ENCODE measurements at regions not wholly inside any gene's neighbourhood (a gene's known extent, or its start where the extent isn't known, plus 50 kb on each side); places are given as distances from the start of the nearest gene placed in this dataset.

DNA sequence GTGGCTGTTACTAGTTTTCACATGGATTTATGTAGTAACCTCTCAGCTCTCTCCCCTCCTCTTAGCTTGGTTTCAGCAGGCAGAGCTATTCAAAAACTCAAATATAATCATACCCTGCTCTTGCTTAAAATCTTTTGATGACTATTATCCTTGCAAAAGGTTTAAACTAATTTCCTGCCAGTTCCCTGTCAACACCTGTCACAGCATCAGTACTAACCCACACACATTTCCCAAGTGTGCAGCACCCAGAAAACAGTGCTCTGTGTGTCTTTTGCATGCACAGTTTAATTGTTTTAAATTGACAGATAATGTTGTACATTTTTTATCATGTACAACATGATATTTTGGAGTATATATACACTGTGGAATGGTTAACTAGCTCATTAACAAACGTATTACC lies 202.0 kb downstream of the PAPSS1 start (continued):
- TF ChIP-seq, protein P1, sequence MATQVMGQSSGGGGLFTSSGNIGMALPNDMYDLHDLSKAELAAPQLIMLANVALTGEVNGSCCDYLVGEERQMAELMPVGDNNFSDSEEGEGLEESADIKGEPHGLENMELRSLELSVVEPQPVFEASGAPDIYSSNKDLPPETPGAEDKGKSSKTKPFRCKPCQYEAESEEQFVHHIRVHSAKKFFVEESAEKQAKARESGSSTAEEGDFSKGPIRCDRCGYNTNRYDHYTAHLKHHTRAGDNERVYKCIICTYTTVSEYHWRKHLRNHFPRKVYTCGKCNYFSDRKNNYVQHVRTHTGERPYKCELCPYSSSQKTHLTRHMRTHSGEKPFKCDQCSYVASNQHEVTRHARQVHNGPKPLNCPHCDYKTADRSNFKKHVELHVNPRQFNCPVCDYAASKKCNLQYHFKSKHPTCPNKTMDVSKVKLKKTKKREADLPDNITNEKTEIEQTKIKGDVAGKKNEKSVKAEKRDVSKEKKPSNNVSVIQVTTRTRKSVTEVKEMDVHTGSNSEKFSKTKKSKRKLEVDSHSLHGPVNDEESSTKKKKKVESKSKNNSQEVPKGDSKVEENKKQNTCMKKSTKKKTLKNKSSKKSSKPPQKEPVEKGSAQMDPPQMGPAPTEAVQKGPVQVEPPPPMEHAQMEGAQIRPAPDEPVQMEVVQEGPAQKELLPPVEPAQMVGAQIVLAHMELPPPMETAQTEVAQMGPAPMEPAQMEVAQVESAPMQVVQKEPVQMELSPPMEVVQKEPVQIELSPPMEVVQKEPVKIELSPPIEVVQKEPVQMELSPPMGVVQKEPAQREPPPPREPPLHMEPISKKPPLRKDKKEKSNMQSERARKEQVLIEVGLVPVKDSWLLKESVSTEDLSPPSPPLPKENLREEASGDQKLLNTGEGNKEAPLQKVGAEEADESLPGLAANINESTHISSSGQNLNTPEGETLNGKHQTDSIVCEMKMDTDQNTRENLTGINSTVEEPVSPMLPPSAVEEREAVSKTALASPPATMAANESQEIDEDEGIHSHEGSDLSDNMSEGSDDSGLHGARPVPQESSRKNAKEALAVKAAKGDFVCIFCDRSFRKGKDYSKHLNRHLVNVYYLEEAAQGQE (IDR thresholded peaks at IDR 0.05; ENCODE audit: unreplicated experiment) = no peak
- TF ChIP-seq CREB1 (CRISPR knock-in tag; IDR thresholded peaks at IDR 0.05; ENCODE audit: low read depth) = no peak
- TF ChIP-seq EZH2phosphoT487 (IDR thresholded peaks at IDR 0.05; ENCODE audit: unreplicated experiment) = no peak
- TF ChIP-seq STAT1 (IDR thresholded peaks at IDR 0.05; ENCODE audit: unreplicated experiment) = no peak
- TF ChIP-seq NANOG (IDR thresholded peaks at IDR 0.05; ENCODE audit: borderline replicate concordance) = no peak
- TF ChIP-seq JUNB (IDR thresholded peaks at IDR 0.05; ENCODE audit: unreplicated experiment) = no peak
- no peak for TF ChIP-seq ZNF331 (CRISPR knock-in tag; IDR thresholded peaks at IDR 0.05; ENCODE audit: low read depth)
- TF ChIP-seq EZH2 (IDR thresholded peaks at IDR 0.05; ENCODE audit: low read depth, unreplicated experiment) = no peak

DNA sequence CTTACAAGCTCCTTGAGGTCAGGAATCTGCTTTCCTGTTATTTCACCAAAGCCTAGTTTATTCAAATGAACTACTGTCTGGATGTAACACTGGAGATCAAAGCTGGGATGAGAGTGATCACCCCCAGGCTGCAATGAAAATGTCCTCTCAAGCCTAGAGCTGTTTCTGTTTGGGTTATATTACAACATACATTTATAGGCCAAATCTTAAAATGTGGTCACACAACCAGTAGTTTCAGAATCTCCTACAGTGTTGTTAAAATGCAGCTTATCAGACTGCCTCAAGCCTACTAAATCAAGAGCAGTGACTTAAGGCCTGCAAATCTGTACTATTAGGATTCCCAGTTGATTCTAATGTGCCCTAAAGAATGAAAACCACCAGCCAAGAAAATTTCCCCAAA lies 207.5 kb downstream of the PAPSS1 start:
- H3K4me2 ChIP-seq = no peak overlapping the region
- Mint-ChIP-seq H3K9me3 (peaks cover 30% of the 10 kb centered on the region), H3K27ac (no peak overlapping the region), H3K4me1 (peaks cover 18% of the 10 kb centered on the region), H3K27me3 (ENCODE audit: insufficient read depth, low read depth, poor library complexity) (peaks cover 1% of the 10 kb centered on the region), H3K4me3 (no peak overlapping the region), H3K36me3 (ENCODE audit: low read depth) (peaks cover 25% of the 10 kb centered on the region)
- H3K27ac ChIP-seq (ENCODE audit: low read depth) = no peak overlapping the region
- peaks cover 8% of the 10 kb centered on the region for H3K4me1 ChIP-seq (ENCODE audit: insufficient read depth)
- H2AFZ ChIP-seq = no peak overlapping the region
- no peaks in the 10 kb centered on the region for H3K36me3 ChIP-seq (ENCODE audit: insufficient read depth)
- ATAC-seq = no peak
- no peaks in the 10 kb centered on the region for H3K27me3 ChIP-seq (ENCODE audit: insufficient read depth)
- H4K20me1 ChIP-seq (replicated peaks; ENCODE audit: insufficient read depth) = no peaks in the 10 kb centered on the region
- H3K4me3 ChIP-seq = no peak overlapping the region
- no peaks in the 10 kb centered on the region for H3F3A ChIP-seq (replicated peaks; ENCODE audit: low read depth)
- no peaks in the 10 kb centered on the region for H3K9me2 ChIP-seq (ENCODE audit: insufficient read depth)
- no peaks in the 10 kb centered on the region for H3K79me2 ChIP-seq (replicated peaks; ENCODE audit: insufficient read depth)
- DNase-seq (ENCODE audit: low spot score) = no peak
- TF ChIP-seq NANOG (IDR thresholded peaks at IDR 0.05; ENCODE audit: borderline replicate concordance) (no peak), CREB1 (CRISPR knock-in tag; IDR thresholded peaks at IDR 0.05; ENCODE audit: low read depth) (no peak), ZNF331 (CRISPR knock-in tag; IDR thresholded peaks at IDR 0.05; ENCODE audit: low read depth) (no peak), ZNF114 (CRISPR knock-in tag; IDR thresholded peaks at IDR 0.05) (no peak), EZH2 (IDR thresholded peaks at IDR 0.05; ENCODE audit: low read depth, unreplicated experiment) (no peak)
- TF ChIP-seq, protein P2, sequence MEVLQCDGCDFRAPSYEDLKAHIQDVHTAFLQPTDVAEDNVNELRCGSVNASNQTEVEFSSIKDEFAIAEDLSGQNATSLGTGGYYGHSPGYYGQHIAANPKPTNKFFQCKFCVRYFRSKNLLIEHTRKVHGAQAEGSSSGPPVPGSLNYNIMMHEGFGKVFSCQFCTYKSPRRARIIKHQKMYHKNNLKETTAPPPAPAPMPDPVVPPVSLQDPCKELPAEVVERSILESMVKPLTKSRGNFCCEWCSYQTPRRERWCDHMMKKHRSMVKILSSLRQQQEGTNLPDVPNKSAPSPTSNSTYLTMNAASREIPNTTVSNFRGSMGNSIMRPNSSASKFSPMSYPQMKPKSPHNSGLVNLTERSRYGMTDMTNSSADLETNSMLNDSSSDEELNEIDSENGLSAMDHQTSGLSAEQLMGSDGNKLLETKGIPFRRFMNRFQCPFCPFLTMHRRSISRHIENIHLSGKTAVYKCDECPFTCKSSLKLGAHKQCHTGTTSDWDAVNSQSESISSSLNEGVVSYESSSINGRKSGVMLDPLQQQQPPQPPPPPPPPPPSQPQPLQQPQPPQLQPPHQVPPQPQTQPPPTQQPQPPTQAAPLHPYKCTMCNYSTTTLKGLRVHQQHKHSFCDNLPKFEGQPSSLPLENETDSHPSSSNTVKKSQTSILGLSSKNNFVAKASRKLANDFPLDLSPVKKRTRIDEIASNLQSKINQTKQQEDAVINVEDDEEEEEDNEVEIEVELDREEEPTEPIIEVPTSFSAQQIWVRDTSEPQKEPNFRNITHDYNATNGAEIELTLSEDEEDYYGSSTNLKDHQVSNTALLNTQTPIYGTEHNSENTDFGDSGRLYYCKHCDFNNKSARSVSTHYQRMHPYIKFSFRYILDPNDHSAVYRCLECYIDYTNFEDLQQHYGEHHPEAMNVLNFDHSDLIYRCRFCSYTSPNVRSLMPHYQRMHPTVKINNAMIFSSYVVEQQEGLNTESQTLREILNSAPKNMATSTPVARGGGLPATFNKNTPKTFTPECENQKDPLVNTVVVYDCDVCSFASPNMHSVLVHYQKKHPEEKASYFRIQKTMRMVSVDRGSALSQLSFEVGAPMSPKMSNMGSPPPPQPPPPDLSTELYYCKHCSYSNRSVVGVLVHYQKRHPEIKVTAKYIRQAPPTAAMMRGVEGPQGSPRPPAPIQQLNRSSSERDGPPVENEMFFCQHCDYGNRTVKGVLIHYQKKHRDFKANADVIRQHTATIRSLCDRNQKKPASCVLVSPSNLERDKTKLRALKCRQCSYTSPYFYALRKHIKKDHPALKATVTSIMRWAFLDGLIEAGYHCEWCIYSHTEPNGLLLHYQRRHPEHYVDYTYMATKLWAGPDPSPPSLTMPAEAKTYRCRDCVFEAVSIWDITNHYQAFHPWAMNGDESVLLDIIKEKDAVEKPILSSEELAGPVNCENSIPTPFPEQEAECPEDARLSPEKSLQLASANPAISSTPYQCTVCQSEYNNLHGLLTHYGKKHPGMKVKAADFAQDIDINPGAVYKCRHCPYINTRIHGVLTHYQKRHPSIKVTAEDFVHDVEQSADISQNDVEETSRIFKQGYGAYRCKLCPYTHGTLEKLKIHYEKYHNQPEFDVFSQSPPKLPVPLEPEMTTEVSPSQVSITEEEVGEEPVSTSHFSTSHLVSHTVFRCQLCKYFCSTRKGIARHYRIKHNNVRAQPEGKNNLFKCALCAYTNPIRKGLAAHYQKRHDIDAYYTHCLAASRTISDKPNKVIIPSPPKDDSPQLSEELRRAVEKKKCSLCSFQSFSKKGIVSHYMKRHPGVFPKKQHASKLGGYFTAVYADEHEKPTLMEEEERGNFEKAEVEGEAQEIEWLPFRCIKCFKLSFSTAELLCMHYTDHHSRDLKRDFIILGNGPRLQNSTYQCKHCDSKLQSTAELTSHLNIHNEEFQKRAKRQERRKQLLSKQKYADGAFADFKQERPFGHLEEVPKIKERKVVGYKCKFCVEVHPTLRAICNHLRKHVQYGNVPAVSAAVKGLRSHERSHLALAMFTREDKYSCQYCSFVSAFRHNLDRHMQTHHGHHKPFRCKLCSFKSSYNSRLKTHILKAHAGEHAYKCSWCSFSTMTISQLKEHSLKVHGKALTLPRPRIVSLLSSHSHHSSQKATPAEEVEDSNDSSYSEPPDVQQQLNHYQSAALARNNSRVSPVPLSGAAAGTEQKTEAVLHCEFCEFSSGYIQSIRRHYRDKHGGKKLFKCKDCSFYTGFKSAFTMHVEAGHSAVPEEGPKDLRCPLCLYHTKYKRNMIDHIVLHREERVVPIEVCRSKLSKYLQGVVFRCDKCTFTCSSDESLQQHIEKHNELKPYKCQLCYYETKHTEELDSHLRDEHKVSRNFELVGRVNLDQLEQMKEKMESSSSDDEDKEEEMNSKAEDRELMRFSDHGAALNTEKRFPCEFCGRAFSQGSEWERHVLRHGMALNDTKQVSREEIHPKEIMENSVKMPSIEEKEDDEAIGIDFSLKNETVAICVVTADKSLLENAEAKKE (CRISPR knock-in tag; IDR thresholded peaks at IDR 0.05) = no peak
- TF ChIP-seq, protein P1 (IDR thresholded peaks at IDR 0.05; ENCODE audit: unreplicated experiment) = no peak
- TF ChIP-seq, protein P3, sequence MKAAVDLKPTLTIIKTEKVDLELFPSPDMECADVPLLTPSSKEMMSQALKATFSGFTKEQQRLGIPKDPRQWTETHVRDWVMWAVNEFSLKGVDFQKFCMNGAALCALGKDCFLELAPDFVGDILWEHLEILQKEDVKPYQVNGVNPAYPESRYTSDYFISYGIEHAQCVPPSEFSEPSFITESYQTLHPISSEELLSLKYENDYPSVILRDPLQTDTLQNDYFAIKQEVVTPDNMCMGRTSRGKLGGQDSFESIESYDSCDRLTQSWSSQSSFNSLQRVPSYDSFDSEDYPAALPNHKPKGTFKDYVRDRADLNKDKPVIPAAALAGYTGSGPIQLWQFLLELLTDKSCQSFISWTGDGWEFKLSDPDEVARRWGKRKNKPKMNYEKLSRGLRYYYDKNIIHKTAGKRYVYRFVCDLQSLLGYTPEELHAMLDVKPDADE (IDR thresholded peaks at IDR 0.05) = no peak

Measured in GM23338 (cell line).